GM19397 (cell line): ENCODE measurements at regions not wholly inside any gene's neighbourhood (a gene's known extent, or its start where the extent isn't known, plus 50 kb on each side); places are given as distances from the start of the nearest gene placed in this dataset.
"Not testable (repeated sequence)": the region's sequence is repeated elsewhere in the genome, so short reads cannot be mapped to it uniquely, and the experiment has no call there.

ENCODE experiments used
- ATAC-seq: cut with Tn5 transposase; IDR thresholded peaks from one replicate; pipeline ENCODE4 v1.9.1; 2021; ENCODE audit warnings: mild to moderate bottlenecking, moderate library complexity; ENCODE audit not compliant: unreplicated experiment

DNA sequence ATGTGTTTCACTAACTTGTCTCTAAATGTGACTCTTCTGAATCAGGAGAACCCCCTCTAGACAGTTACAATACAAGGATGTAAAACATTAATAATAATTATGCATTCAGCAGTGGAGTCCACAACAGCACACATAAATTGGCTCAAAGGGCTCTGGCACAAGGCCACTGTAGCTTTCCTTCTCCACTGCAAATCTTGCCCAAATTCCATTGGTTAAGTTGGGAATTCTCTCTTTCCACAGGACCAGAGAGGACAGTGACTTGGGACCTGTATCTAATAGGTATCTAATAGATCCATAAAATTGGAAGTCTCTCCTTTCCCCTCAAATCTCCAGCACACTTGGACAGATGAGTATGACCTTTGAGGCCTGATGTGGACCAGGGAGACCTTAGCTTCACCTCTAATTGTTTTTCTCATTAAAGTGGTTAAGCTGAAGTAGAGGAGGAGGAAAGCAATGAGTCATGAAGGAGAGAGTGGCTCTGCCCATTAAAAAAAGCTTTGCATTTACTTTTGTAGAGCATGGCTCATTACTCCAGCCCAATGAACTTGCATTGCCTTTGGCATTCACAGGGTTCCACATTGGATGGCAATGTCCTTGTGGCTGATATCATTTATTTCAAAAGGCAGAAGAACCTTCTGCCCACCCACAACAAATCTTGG, 72.3 kb upstream of the SH3RF1 start:
- ATAC-seq: no peak

GRCh38 chr4:169342159-169342860, 71.6 kb upstream of the SH3RF1 start:
- no peak for ATAC-seq

- peak; percentile 79 for ATAC-seq
These were observed 70.7 kb upstream of the SH3RF1 start for GRCh38 chr4:169341490-169341889.

- no peak for ATAC-seq
These were observed 70.1 kb upstream of the SH3RF1 start for GRCh38 chr4:169340834-169341233.

DNA sequence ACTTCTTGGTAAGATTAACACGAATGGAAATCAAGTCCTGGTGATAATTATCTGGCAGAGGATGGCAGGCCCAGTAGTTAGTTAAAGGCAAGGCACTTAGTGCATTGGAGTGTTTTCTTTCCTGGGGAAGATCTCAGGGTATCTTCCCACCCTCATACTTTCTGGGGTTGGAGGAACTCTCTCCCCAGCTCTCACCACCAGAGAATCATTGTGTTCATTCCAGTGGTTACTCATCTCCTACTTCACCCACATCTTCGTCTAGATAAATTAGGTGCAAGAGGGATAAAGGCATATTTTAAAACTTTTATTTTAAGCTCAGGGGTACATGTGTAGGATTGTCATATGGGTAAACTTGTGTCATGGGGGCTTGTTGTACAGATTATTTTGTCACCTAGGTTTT, 67.5 kb upstream of the SH3RF1 start:
- ATAC-seq: no peak

DNA sequence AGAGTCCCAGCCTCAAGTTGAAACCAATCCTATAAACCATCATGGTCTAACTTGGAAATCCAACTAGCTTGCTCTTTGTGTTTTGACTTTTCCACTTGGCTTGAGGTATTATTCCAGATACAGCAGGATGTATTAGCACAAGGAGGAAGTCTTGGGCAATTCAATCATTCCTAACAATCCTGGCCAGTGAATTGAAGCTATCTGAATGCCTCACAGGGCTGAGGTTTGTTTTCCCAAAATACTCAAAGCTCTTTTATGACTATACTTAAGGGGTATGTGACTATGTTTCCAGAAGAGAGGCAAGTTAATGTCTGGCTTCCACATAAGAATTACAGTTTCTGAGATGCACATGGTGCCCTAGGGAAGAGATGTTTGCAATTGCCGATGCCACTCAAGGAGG, 66.8 kb upstream of the SH3RF1 start:
- ATAC-seq: no peak

DNA sequence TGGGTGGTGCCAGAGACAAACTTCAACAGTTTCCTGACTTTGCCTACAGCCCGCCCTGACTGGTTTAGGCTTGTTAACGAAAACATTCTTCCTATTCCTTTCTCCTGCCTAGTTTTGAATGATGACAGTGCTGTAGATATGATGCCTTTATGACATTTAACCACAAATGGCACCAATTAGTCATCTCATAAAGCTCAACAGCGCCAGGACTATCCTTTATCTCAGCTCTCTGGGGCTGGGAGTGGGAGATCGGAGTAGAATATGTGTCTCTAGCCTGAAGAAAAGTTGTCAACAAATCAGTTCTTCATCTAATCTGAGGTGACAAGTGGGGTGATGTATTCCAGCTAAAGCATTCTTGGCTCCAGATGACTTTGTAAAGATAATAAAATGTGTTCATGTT, 64.6 kb upstream of the SH3RF1 start:
- ATAC-seq: no peak

GRCh38 chr4:169334335-169334734, 63.6 kb upstream of the SH3RF1 start:
- no peak for ATAC-seq

- ATAC-seq: no peak
These were observed 62.5 kb upstream of the SH3RF1 start for GRCh38 chr4:169333265-169333664.

DNA sequence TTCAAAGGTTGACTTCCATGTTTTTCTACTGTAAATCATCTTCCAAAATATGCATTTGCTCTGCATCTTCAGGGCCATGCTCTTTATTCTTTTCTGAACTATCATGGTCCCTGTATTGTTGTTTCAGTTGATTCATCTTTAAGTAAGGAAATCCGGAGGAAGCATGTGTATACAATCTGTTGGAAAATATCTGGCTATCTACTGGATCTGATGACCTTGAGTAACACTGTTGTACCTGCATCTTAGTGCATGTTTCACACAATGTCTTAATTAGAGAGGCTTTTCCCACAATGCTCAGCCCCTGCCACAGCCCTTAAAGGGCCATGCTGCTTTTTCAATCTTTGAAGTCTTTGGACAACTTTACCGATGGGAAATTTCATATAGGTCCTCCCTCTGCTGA, 61.8 kb upstream of the SH3RF1 start:
- ATAC-seq: no peak

- no peak for ATAC-seq
These were observed 60.1 kb upstream of the SH3RF1 start for GRCh38 chr4:169330811-169331210.

DNA sequence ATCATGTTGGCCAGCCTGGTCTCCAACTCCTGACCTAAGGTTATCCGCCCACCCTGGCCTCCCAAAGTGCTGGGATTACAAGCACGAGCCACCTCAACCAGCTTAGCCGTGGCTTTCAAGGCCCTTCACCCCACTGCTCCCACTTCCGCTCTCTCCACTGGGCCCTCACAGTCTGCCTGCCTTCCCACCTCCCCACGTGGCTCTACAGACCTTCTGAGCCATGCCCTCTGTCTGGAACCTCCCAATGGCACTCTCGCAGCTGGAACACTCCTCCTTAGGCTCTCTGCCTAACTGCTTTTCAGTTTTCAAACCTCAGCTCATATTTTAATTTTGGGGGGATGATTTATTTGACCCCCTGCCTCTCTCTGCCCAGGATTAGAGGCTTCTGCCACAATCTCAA, 59.3 kb upstream of the SH3RF1 start:
- ATAC-seq: no peak

DNA sequence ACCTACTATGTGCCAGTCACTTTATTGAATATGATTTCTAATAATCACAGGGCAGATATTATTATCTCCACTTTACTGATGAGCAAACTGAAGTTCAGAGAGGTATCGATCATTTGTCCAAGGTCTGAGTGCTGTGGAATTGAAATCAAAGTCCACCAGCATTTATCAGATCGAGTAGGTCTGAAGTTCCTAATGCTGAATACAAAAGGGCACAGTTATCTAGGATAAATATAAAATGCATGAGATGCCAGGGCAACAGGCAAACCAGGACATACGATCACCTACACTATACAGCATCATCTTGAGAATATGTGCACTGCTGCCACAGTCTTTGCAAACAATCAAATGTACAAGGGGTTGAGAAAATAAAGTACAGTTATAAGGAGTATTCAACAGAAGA, 57.2 kb upstream of the SH3RF1 start:
- ATAC-seq: no peak

GRCh38 chr4:169323925-169324324, 53.2 kb upstream of the SH3RF1 start:
- ATAC-seq: not testable (repeated sequence)

GRCh38 chr4:169322833-169323232, 52.1 kb upstream of the SH3RF1 start:
- ATAC-seq: not testable (repeated sequence)
